ENCODE measurements at regions not wholly inside any gene's neighbourhood (a gene's known extent, or its start where the extent isn't known, plus 50 kb on each side); places are given as distances from the start of the nearest gene placed in this dataset.
"Not testable (repeated sequence)": the region's sequence is repeated elsewhere in the genome, so short reads cannot be mapped to it uniquely, and the experiment has no call there.

GRCh38 chr4:10388146-10388545 lies 69.1 kb downstream of the ZNF518B start:
- H3K4me3 Mint-ChIP-seq (ENCODE audit: low read depth, unreplicated experiment); H3K4me1 Mint-ChIP-seq (ENCODE audit: low read depth, unreplicated experiment); H3K36me3 Mint-ChIP-seq (ENCODE audit: insufficient read depth, unreplicated experiment); BruUV-seq (replicated peaks); intact Hi-C loops (cut with micrococcal nuclease; ENCODE audit: unreplicated experiment); H3K9me3 Mint-ChIP-seq (ENCODE audit: low read depth, unreplicated experiment); H3K27me3 Mint-ChIP-seq (ENCODE audit: unreplicated experiment); CTCF ChIA-PET; DNase-seq; H3K27ac Mint-ChIP-seq (ENCODE audit: unreplicated experiment): not testable (repeated sequence)

DNA sequence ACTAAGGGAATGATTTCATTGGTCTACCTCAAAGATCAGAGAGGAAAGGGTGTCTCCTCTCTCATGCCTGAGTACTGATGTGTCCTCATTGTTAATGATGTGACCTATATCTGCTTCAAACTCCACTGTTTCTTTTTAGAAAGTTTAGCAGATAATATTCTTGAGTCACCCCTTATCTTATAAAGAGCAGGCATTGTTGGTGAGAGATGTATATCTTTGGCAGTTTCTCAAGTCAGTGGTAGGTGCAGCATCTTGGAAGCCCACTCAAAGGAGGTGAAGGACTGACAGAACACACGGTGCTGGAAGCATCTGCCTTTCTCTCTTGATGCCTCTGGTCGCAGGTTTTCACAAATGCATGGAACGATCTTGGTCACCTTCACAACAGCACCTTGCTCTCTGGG lies 71.2 kb downstream of the ZNF518B start:
- no peak for DNase-seq
- CTCF ChIA-PET = no interaction called here
- Mint-ChIP-seq H3K27ac (ENCODE audit: unreplicated experiment) (no peak overlapping the region), H3K4me1 (ENCODE audit: low read depth, unreplicated experiment) (no peaks in the 10 kb centered on the region), H3K4me3 (ENCODE audit: low read depth, unreplicated experiment) (no peak overlapping the region), H3K27me3 (ENCODE audit: unreplicated experiment) (peaks cover 11% of the 10 kb centered on the region), H3K9me3 (ENCODE audit: low read depth, unreplicated experiment) (peaks cover 2% of the 10 kb centered on the region), H3K36me3 (ENCODE audit: insufficient read depth, unreplicated experiment) (no peaks in the 10 kb centered on the region)
- no peak for TF ChIP-seq CTCF (IDR thresholded peaks at IDR 0.05; ENCODE audit: unreplicated experiment)
- no TSS peak for BruUV-seq (replicated peaks)
- intact Hi-C loops (cut with micrococcal nuclease; ENCODE audit: unreplicated experiment) = no loop called here

DNA sequence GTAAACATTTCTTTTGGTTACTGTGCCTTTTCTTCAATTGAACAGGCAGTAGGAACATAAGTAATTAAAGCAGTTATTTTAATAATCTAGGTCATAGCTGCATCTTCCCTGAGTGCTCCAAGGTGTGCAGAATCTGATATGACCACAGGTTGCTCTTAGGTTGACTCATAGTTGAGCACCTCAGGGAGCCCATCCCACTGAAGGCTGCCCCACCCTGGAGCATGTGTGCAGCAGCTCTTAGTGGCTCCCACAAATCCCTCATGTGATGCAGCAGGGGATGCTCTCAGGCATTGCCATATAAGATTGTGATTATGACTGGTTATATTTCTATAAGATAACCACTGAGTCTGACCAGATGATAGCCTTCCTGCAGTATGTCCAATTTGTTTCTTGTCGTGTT lies 72.3 kb downstream of the ZNF518B start:
- no peak for TF ChIP-seq CTCF (IDR thresholded peaks at IDR 0.05; ENCODE audit: unreplicated experiment)
- no peaks in the 10 kb centered on the region for H3K9me3 Mint-ChIP-seq (ENCODE audit: low read depth, unreplicated experiment)
- H3K4me3 Mint-ChIP-seq (ENCODE audit: low read depth, unreplicated experiment) = no peak overlapping the region
- no peak for DNase-seq
- no peaks in the 10 kb centered on the region for H3K36me3 Mint-ChIP-seq (ENCODE audit: insufficient read depth, unreplicated experiment)
- H3K27ac Mint-ChIP-seq (ENCODE audit: unreplicated experiment) = no peak overlapping the region
- no TSS peak for BruUV-seq (replicated peaks)
- intact Hi-C loops (cut with micrococcal nuclease; ENCODE audit: unreplicated experiment) = no loop called here
- peaks cover 11% of the 10 kb centered on the region for H3K27me3 Mint-ChIP-seq (ENCODE audit: unreplicated experiment)
- CTCF ChIA-PET = no interaction called here
- H3K4me1 Mint-ChIP-seq (ENCODE audit: low read depth, unreplicated experiment) = no peaks in the 10 kb centered on the region

DNA sequence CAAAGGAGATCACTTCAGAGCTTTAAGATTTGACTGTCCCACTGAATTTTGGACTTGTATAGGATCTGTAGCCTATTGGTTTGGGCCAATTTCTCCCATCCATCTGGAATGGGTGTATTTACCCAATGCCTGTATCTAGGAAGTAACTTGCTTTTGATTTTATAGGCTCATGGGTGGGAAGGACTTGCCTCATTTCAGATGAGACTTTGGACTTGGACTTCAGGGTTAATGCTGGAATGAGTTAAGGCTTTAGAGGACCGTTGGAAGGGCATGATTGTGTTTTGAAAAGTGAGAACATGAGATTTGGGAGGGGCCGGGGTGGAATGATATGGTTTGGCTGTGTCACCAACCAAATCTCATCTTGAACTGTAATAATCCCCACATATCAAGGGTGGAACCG lies 73.8 kb downstream of the ZNF518B start:
- BruUV-seq (replicated peaks) = no TSS peak
- CTCF ChIA-PET = no interaction called here
- intact Hi-C loops (cut with micrococcal nuclease; ENCODE audit: unreplicated experiment) = no loop called here
- Mint-ChIP-seq H3K27me3 (ENCODE audit: unreplicated experiment) (peaks cover 11% of the 10 kb centered on the region), H3K4me1 (ENCODE audit: low read depth, unreplicated experiment) (no peaks in the 10 kb centered on the region), H3K4me3 (ENCODE audit: low read depth, unreplicated experiment) (no peak overlapping the region), H3K9me3 (ENCODE audit: low read depth, unreplicated experiment) (no peaks in the 10 kb centered on the region), H3K27ac (ENCODE audit: unreplicated experiment) (no peak overlapping the region), H3K36me3 (ENCODE audit: insufficient read depth, unreplicated experiment) (no peaks in the 10 kb centered on the region)
- no peak for DNase-seq
- no peak for TF ChIP-seq CTCF (IDR thresholded peaks at IDR 0.05; ENCODE audit: unreplicated experiment)

- CTCF ChIA-PET; H3K4me1 Mint-ChIP-seq (ENCODE audit: low read depth, unreplicated experiment); H3K27ac Mint-ChIP-seq (ENCODE audit: unreplicated experiment); H3K9me3 Mint-ChIP-seq (ENCODE audit: low read depth, unreplicated experiment); DNase-seq; H3K36me3 Mint-ChIP-seq (ENCODE audit: insufficient read depth, unreplicated experiment); H3K4me3 Mint-ChIP-seq (ENCODE audit: low read depth, unreplicated experiment); BruUV-seq (replicated peaks); intact Hi-C loops (cut with micrococcal nuclease; ENCODE audit: unreplicated experiment): not testable (repeated sequence)
- H3K27me3 Mint-ChIP-seq (ENCODE audit: unreplicated experiment) = peaks cover 11% of the 10 kb centered on the region
Observed at GRCh38 chr4:10382171-10382570, 75.1 kb downstream of the ZNF518B start.
